HCT116 (cell line): ENCODE measurements at regions not wholly inside any gene's neighbourhood (a gene's known extent, or its start where the extent isn't known, plus 50 kb on each side); places are given as distances from the start of the nearest gene placed in this dataset.

Experiments
- ATAC-seq: fragments of 200-7000 bp; cut with Tn5 transposase; 2 replicates; pipeline ENCODE4 v1.9.1; 2020; ENCODE audit warnings: mild to moderate bottlenecking, moderate library complexity
- BruUV-seq: library from RNA; stranded (reverse); fragments of 400-500 nt; replicated peaks from 2 replicates; lab custom pipeline; 2021; lab: Mats Ljungman, UMichigan
- CTCF ChIA-PET: fragments of 300-600 bp; sonication (Branson Sonifier 250); formaldehyde crosslinking; loops from one replicate; lab custom pipeline; 2021; ENCODE audit warnings: antibody characterized with exemption; lab: Charles Lee
- POLR2A ChIA-PET: fragments of 300-600, 350-600 bp; sonication (Branson Sonifier 250); formaldehyde crosslinking; loops from one replicate; lab custom pipeline; 2021; ENCODE audit warnings: antibody characterized with exemption; lab: Charles Lee
- RAD21 ChIA-PET, 2 experiments: fragments of 300-600 bp; sonication (Branson Sonifier 250); formaldehyde crosslinking; loops; one replicate each; lab custom pipeline; 2023; ENCODE audit warnings: low total read pairs in 2 of 2; ENCODE audit not compliant: uncharacterized antibody in 2 of 2, unreplicated experiment in 2 of 2, low non-redundant PET in 1 of 2; lab: Charles Lee
- DNase-seq: peaks from one replicate; pipeline ENCODE4 v3.0.0-alpha.2; 2010; ENCODE audit warnings: low read depth, low spot score
- H2AFZ ChIP-seq: fragments of 200-600 bp; shearing (Covaris generic), sonication (generic); 2 replicates; pipeline ENCODE4 v1.6.1; 2017; ENCODE audit warnings: low read depth, mixed run types, mixed read lengths, antibody characterized with exemption, low read length; ENCODE audit not compliant: poor library complexity, severe bottlenecking
- H3K27ac ChIP-seq: 2 replicates; pipeline ENCODE4 v1.5.1; 2012; ENCODE audit warnings: low read depth, low read length
- H3K27me3 ChIP-seq: fragments of 200-600 bp; sonication (generic); 2 replicates; pipeline ENCODE4 v1.6.1; 2016; ENCODE audit warnings: mixed run types, low read length, mixed read lengths; ENCODE audit not compliant: insufficient read depth
- H3K36me3 ChIP-seq, 2 experiments: fragments of 200-500 bp in 1 of 2; fragments of 200-600 bp in 1 of 2; sonication (Bioruptor generic) in 1 of 2; sonication (generic) in 1 of 2; 2 replicates each; pipeline versions ENCODE4 v1.5.1 to v1.6.1; 2014 to 2016; ENCODE audit warnings: low read length in 2 of 2, inconsistent platforms in 1 of 2, mixed read lengths in 1 of 2, mixed run types in 1 of 2; ENCODE audit not compliant: insufficient read depth in 2 of 2, control insufficient read depth in 1 of 2
- H3K4me1 ChIP-seq, 2 experiments: fragments of 200-600 bp in 1 of 2; sonication (generic) in 1 of 2; 2 replicates each; pipeline versions ENCODE4 v1.5.1 to v1.6.1; 2012 to 2017; ENCODE audit warnings: low read length in 2 of 2, inconsistent platforms in 1 of 2, mild to moderate bottlenecking in 1 of 2, mixed read lengths in 1 of 2, mixed run types in 1 of 2, moderate library complexity in 1 of 2; ENCODE audit not compliant: insufficient read depth in 2 of 2, control insufficient read depth in 1 of 2
- H3K4me2 ChIP-seq: fragments of 200-600 bp; sonication (generic); 2 replicates; pipeline ENCODE4 v1.6.1; 2017; ENCODE audit warnings: mixed run types, low read length, mixed read lengths
- H3K4me3 ChIP-seq, 2 experiments: fragments of 200-600 bp in 1 of 2; sonication (generic) in 1 of 2; replicated peaks in 1 of 2; 2 replicates each; pipeline ENCODE4 v1.5.1; 2011 to 2016; ENCODE audit warnings: low read length in 2 of 2, control low read depth in 1 of 2, low read depth in 1 of 2, mild to moderate bottlenecking in 1 of 2, mixed read lengths in 1 of 2, mixed run types in 1 of 2
- H3K79me2 ChIP-seq: fragments of 200-600 bp; sonication (generic); 2 replicates; pipeline ENCODE4 v1.6.1; 2017; ENCODE audit warnings: mild to moderate bottlenecking, mixed run types, low read length, moderate library complexity, mixed read lengths; ENCODE audit not compliant: insufficient read depth
- H3K9ac ChIP-seq: fragments of 200-600 bp; sonication (generic); 2 replicates; pipeline ENCODE4 v1.6.1; 2016; ENCODE audit warnings: low read length, mixed read lengths
- H3K9me2 ChIP-seq: fragments of 200-600 bp; sonication (generic), shearing (Covaris generic); 2 replicates; pipeline ENCODE4 v1.6.1; 2017; ENCODE audit warnings: mixed run types, mild to moderate bottlenecking, moderate library complexity; ENCODE audit not compliant: insufficient read depth
- H3K9me3 ChIP-seq, 2 experiments: fragments of 200-500 bp in 1 of 2; fragments of 200-600 bp in 1 of 2; sonication (Bioruptor generic) in 1 of 2; sonication (generic) in 1 of 2; 2 replicates each; pipeline ENCODE4 v1.6.1; 2014 to 2017; ENCODE audit warnings: low read length in 2 of 2, mixed read lengths in 2 of 2, inconsistent platforms in 1 of 2, low read depth in 1 of 2, mild to moderate bottlenecking in 1 of 2, mixed run types in 1 of 2, moderate library complexity in 1 of 2; ENCODE audit not compliant: control insufficient read depth in 1 of 2, insufficient read depth in 1 of 2
- H4K20me1 ChIP-seq: fragments of 200-600 bp; sonication (generic), shearing (Covaris generic); 2 replicates; pipeline ENCODE4 v1.6.1; 2017; ENCODE audit warnings: mixed run types, mild to moderate bottlenecking, moderate library complexity; ENCODE audit not compliant: insufficient read depth
- ATF3 ChIP-seq: IDR thresholded peaks from 2 replicates; pipeline ENCODE4 v1.6.1; 2012
- CBX3 ChIP-seq: IDR thresholded peaks from 2 replicates; pipeline ENCODE4 v1.6.1; 2012; ENCODE audit warnings: low read depth
- CEBPB ChIP-seq: IDR thresholded peaks from 2 replicates; pipeline ENCODE4 v1.6.1; 2012; ENCODE audit warnings: low read depth
- CTCF ChIP-seq, 3 experiments: fragments of 200-600 bp in 1 of 3; sonication (generic) in 1 of 3; IDR thresholded peaks in 2 of 3; conservative IDR thresholded peaks in 1 of 3; 2 replicates each; pipeline ENCODE4 v1.5.1; 2012 to 2017; ENCODE audit warnings: low read depth in 2 of 3, low read length in 2 of 3, antibody characterized with exemption in 1 of 3, borderline replicate concordance in 1 of 3, control low read depth in 1 of 3, mild to moderate bottlenecking in 1 of 3, mixed read lengths in 1 of 3, mixed run types in 1 of 3, moderate library complexity in 1 of 3; ENCODE audit not compliant: insufficient read depth in 1 of 3
- EGR1 ChIP-seq: IDR thresholded peaks from 2 replicates; pipeline ENCODE4 v1.6.1; 2012; ENCODE audit warnings: low read depth
- ELF1 ChIP-seq: IDR thresholded peaks from 2 replicates; pipeline ENCODE4 v1.6.1; 2012; ENCODE audit warnings: low read depth, borderline replicate concordance
- EZH2 ChIP-seq: fragments of 200-600 bp; sonication (generic); IDR thresholded peaks from 2 replicates; pipeline ENCODE4 v1.6.1; 2017; ENCODE audit warnings: antibody characterized with exemption, mixed run types
- EZH2phosphoT487 ChIP-seq: fragments of 200-600 bp; IDR thresholded peaks from 2 replicates; pipeline ENCODE4 v1.6.1; 2018; ENCODE audit warnings: antibody characterized with exemption, borderline replicate concordance
- FOSL1 ChIP-seq: IDR thresholded peaks from 2 replicates; pipeline ENCODE4 v1.6.1; 2012; ENCODE audit warnings: low read depth
- JUND ChIP-seq: IDR thresholded peaks from 2 replicates; pipeline ENCODE4 v1.6.1; 2012
- MAX ChIP-seq: IDR thresholded peaks from 2 replicates; pipeline ENCODE4 v1.6.1; 2012
- POLR2A ChIP-seq: IDR thresholded peaks from 2 replicates; pipeline ENCODE4 v1.7.0; 2011; ENCODE audit warnings: borderline replicate concordance; ENCODE audit not compliant: insufficient read depth, insufficient read length; ENCODE audit errors: extremely low read depth
- RAD21 ChIP-seq: IDR thresholded peaks from 2 replicates; pipeline ENCODE4 v1.6.1; 2012; ENCODE audit warnings: low read depth, mild to moderate bottlenecking
- REST ChIP-seq: IDR thresholded peaks from 2 replicates; pipeline ENCODE4 v1.6.1; 2012; ENCODE audit warnings: low read depth
- SIN3A ChIP-seq: IDR thresholded peaks from 2 replicates; pipeline ENCODE4 v1.6.1; 2012; ENCODE audit warnings: low read depth
- SP1 ChIP-seq: IDR thresholded peaks from 2 replicates; pipeline ENCODE4 v1.6.1; 2012; ENCODE audit warnings: low read depth
- TCF7L2 ChIP-seq: IDR thresholded peaks from 2 replicates; pipeline ENCODE4 v1.7.0; 2011; ENCODE audit warnings: borderline replicate concordance, inconsistent platforms; ENCODE audit not compliant: insufficient read depth, insufficient read length; ENCODE audit errors: extremely low read depth
- YY1 ChIP-seq: IDR thresholded peaks from 2 replicates; pipeline ENCODE4 v1.6.1; 2011; ENCODE audit warnings: low read length, low read depth, moderate library complexity, mild to moderate bottlenecking; ENCODE audit not compliant: insufficient replicate concordance; ENCODE audit errors: extremely low read depth
- ZBTB33 ChIP-seq: IDR thresholded peaks from 2 replicates; pipeline ENCODE4 v1.6.1; 2011; ENCODE audit warnings: mild to moderate bottlenecking, low read length, moderate library complexity; ENCODE audit not compliant: insufficient replicate concordance; ENCODE audit errors: extremely low read depth
- ZFX ChIP-seq: fragments of 450-650 bp; IDR thresholded peaks from 2 replicates; pipeline ENCODE4 v1.6.1; 2017
- intact Hi-C: fragments of 100-400 bp; cut with micrococcal nuclease; formaldehyde crosslinking; loops from 2 replicates; pipeline ENCODE4 v1.10.0; 2022

GRCh38 chr3:68274286-68274685, 619.9 kb upstream of the SUCLG2 start:
- ATAC-seq: no peak
- H3K4me3 ChIP-seq: no peak overlapping the region
- RAD21 ChIA-PET: no interaction called here

More at GRCh38 chr3:68274286-68274685, 619.9 kb upstream of the SUCLG2 start:
- ChIA-PET CTCF (no interaction called here), POLR2A (no interaction called here)
- Histone ChIP-seq H3K27me3 (no peaks in the 10 kb centered on the region), H3K9me2 (no peaks in the 10 kb centered on the region), H3K9ac (no peak overlapping the region), H3K4me2 (no peak overlapping the region), H3K9me3 (peaks cover 0 to 9% of the 10 kb centered on the region in 2 experiments; a peak in 2 of 4 replicates), H4K20me1 (no peaks in the 10 kb centered on the region), H3K27ac (no peak overlapping the region), H3K4me1 (no peaks in the 10 kb centered on the region), H3K79me2 (no peaks in the 10 kb centered on the region), H2AFZ (no peak overlapping the region), H3K36me3 (no peaks in the 10 kb centered on the region)
- TF ChIP-seq ZBTB33: no peak
- TF ChIP-seq REST: no peak
- TF ChIP-seq EZH2: no peak
- TF ChIP-seq SP1: no peak
- TF ChIP-seq CTCF (IDR thresholded peaks at IDR 0.05 in 2 of 3, conservative IDR thresholded peaks at IDR 0.05 in 1 of 3; ENCODE audit: borderline replicate concordance in 1 of 3, insufficient read depth in 1 of 3, low read depth in 2 of 3, low read length in 2 of 3): no peak
- no peak for TF ChIP-seq FOSL1
- no peak for TF ChIP-seq ZFX
- TF ChIP-seq YY1: no peak
- no peak for TF ChIP-seq CEBPB
- no peak for TF ChIP-seq JUND
- TF ChIP-seq TCF7L2: no peak
- no peak for TF ChIP-seq POLR2A
- TF ChIP-seq ELF1: no peak
- TF ChIP-seq EZH2phosphoT487: no peak
- no peak for TF ChIP-seq CBX3
- no peak for TF ChIP-seq SIN3A
- no peak for TF ChIP-seq ATF3
- no peak for TF ChIP-seq RAD21
- TF ChIP-seq MAX: no peak
- TF ChIP-seq EGR1: no peak
- no TSS peak for BruUV-seq
- no peak for DNase-seq
- intact Hi-C loops: no loop called here
